CD4-positive, alpha-beta T cell (primary cell): ENCODE measurements at regions not wholly inside any gene's neighbourhood (a gene's known extent, or its start where the extent isn't known, plus 50 kb on each side); places are given as distances from the start of the nearest gene placed in this dataset.

Experiments used
- ATAC-seq: fragments of 200-7000 bp; cut with Tn5 transposase; one replicate; pipeline ENCODE4 v1.10.0; 2022; ENCODE audit warnings: mild to moderate bottlenecking; ENCODE audit not compliant: poor library complexity
- CTCF ChIA-PET: fragments of 350-600 bp; sonication (Branson Sonifier 250); formaldehyde crosslinking; loops from one replicate; lab custom pipeline; 2021; ENCODE audit warnings: antibody characterized with exemption, inconsistent platforms; lab: Charles Lee
- POLR2A ChIA-PET: fragments of 350-600 bp; sonication (Branson Sonifier 250); formaldehyde crosslinking; loops from one replicate; lab custom pipeline; 2021; ENCODE audit warnings: antibody characterized with exemption, inconsistent platforms; lab: Charles Lee
- DNase-seq, 14 experiments: peaks; one replicate each; pipeline ENCODE4 v3.0.0-alpha.2; 2013 to 2020; ENCODE audit warnings: mixed read lengths in 2 of 14
- H3K27ac ChIP-seq, 2 donors: one replicate each; pipeline versions ENCODE4 v1.5.1 to v1.7.0; 2013; ENCODE audit warnings: low read length in 2 of 2, low read depth in 1 of 2, mild to moderate bottlenecking in 1 of 2
- H3K27me3 ChIP-seq, 2 experiments: 1 replicate in 1 of 2; 2 replicates in 1 of 2; pipeline versions ENCODE4 v1.6.1 to v1.7.0; 2013; ENCODE audit warnings: low read length in 2 of 2, control low read depth in 1 of 2, mild to moderate bottlenecking in 1 of 2, moderate library complexity in 1 of 2; ENCODE audit not compliant: insufficient read depth in 2 of 2, control insufficient read depth in 1 of 2
- H3K36me3 ChIP-seq: one replicate; pipeline ENCODE4 v1.6.1; 2013; ENCODE audit warnings: low read length, control low read depth; ENCODE audit not compliant: insufficient read depth
- H3K4me1 ChIP-seq: one replicate; pipeline ENCODE4 v1.6.1; 2013; ENCODE audit warnings: low read length, control low read depth; ENCODE audit not compliant: insufficient read depth
- H3K4me3 ChIP-seq: one replicate; pipeline ENCODE4 v1.5.1; 2013; ENCODE audit warnings: mild to moderate bottlenecking, low read length, moderate library complexity
- H3K9me3 ChIP-seq, 2 experiments: 1 replicate in 1 of 2; 2 replicates in 1 of 2; pipeline versions ENCODE4 v1.6.1 to v1.7.0; 2013; ENCODE audit warnings: low read length in 2 of 2, mild to moderate bottlenecking in 2 of 2, control low read depth in 1 of 2, moderate library complexity in 1 of 2; ENCODE audit not compliant: control insufficient read depth in 1 of 2, insufficient read depth in 1 of 2
- H3K27ac Mint-ChIP-seq: one replicate; pipeline ENCODE4 v1.8.0; 2020; ENCODE audit warnings: mixed read lengths
- H3K27me3 Mint-ChIP-seq: one replicate; pipeline ENCODE4 v1.8.0; 2021; ENCODE audit warnings: mixed read lengths
- H3K36me3 Mint-ChIP-seq: one replicate; pipeline ENCODE4 v1.8.0; 2021; ENCODE audit warnings: low read depth, mixed read lengths
- H3K4me1 Mint-ChIP-seq: one replicate; pipeline ENCODE4 v1.8.0; 2021; ENCODE audit warnings: low read depth, mixed read lengths
- H3K4me3 Mint-ChIP-seq: one replicate; pipeline ENCODE4 v1.8.0; 2020; ENCODE audit warnings: mild to moderate bottlenecking, mixed read lengths
- H3K9me3 Mint-ChIP-seq: one replicate; pipeline ENCODE4 v1.8.0; 2020; ENCODE audit warnings: mixed read lengths
- intact Hi-C, 2 experiments: fragments of 100-400 bp; cut with DNase I in 1 of 2; cut with micrococcal nuclease in 1 of 2; formaldehyde crosslinking; loops; one replicate each; pipeline versions ENCODE4 v1.15.1 to v1.9.0; 2023 to 2025; cut with DNase I, micrococcal nuclease
- TF ChIP-seq, protein P1 (sequence below): fragments of 200-600 bp; IDR thresholded peaks from one replicate; pipeline ENCODE4 v1.8.0; 2022; ENCODE audit warnings: antibody characterized with exemption, mild to moderate bottlenecking

DNA sequence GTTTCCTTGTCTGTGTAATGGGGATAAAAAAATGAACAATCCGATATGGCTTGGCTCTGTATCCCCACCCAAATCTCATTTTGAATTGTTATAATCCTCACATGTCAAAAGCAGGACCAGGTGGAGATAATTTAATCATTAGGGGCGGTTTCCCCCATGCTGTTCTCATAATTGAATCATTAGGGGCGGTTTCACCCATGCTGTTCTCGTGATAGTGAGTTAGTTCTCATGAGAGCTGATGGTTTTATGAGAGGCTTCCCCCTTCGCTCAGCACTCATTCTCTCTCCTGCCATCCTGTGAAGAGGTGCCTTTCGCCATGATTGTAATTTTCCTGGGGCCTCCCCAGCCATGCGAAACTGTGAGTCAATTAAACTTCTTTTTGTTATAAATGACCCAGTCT lies 633.5 kb downstream of the RAPGEF2 start:
- H3K36me3 Mint-ChIP-seq = no peaks in the 10 kb centered on the region
- no peak overlapping the region for H3K4me3 Mint-ChIP-seq
- ATAC-seq (no peak), DNase-seq (no peak)
- no peak overlapping the region for H3K27ac ChIP-seq
- TF ChIP-seq, protein P1, sequence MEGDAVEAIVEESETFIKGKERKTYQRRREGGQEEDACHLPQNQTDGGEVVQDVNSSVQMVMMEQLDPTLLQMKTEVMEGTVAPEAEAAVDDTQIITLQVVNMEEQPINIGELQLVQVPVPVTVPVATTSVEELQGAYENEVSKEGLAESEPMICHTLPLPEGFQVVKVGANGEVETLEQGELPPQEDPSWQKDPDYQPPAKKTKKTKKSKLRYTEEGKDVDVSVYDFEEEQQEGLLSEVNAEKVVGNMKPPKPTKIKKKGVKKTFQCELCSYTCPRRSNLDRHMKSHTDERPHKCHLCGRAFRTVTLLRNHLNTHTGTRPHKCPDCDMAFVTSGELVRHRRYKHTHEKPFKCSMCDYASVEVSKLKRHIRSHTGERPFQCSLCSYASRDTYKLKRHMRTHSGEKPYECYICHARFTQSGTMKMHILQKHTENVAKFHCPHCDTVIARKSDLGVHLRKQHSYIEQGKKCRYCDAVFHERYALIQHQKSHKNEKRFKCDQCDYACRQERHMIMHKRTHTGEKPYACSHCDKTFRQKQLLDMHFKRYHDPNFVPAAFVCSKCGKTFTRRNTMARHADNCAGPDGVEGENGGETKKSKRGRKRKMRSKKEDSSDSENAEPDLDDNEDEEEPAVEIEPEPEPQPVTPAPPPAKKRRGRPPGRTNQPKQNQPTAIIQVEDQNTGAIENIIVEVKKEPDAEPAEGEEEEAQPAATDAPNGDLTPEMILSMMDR = no peak
- ChIA-PET POLR2A (no interaction called here), CTCF (interaction anchor here (1.2 kb wide), 1 partner anchor 8 kb away, joined by 3 read pairs; no protein-coding TSS in a partner anchor)
- H3K9me3 Mint-ChIP-seq = peaks cover 2% of the 10 kb centered on the region
- H3K9me3 ChIP-seq = no peaks in the 10 kb centered on the region
- H3K4me3 ChIP-seq = no peak overlapping the region
- H3K27ac Mint-ChIP-seq = no peak overlapping the region
- H3K27me3 ChIP-seq = no peaks in the 10 kb centered on the region
- H3K4me1 ChIP-seq = no peaks in the 10 kb centered on the region
- H3K36me3 ChIP-seq = no peaks in the 10 kb centered on the region
- intact Hi-C loops = no loop called here
- no peaks in the 10 kb centered on the region for H3K4me1 Mint-ChIP-seq
- H3K27me3 Mint-ChIP-seq = no peaks in the 10 kb centered on the region

DNA sequence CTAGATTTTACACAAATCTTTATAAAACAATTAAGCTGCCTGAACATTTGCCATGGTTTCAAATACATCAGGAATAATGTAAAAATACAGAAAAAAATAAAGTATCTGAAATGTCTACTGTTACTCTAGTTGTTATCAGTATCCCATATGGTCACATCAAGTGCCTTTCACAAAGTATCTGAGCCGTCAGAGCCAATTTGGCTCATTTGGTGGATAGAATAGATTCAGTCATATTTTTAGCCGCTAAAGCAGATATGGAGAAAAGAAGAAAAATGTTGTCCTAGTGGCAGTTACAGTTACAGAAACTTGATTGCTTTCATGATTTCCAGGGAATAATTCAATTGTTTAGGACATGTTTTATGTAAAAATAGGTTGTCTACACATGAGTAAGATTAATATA lies 641.1 kb downstream of the RAPGEF2 start:
- no peak overlapping the region for H3K4me3 ChIP-seq
- POLR2A ChIA-PET = no interaction called here
- CTCF ChIA-PET = no interaction called here
- no peaks in the 10 kb centered on the region for H3K27me3 ChIP-seq
- H3K4me1 Mint-ChIP-seq = no peaks in the 10 kb centered on the region
- no peaks in the 10 kb centered on the region for H3K36me3 ChIP-seq
- no peaks in the 10 kb centered on the region for H3K36me3 Mint-ChIP-seq
- peaks cover 0 to 8% of the 10 kb centered on the region in 2 experiments for H3K9me3 ChIP-seq
- peaks cover 12% of the 10 kb centered on the region for H3K9me3 Mint-ChIP-seq
- H3K4me1 ChIP-seq = no peaks in the 10 kb centered on the region
- H3K4me3 Mint-ChIP-seq = no peak overlapping the region
- TF ChIP-seq, protein P1 = no peak
- intact Hi-C loops = no loop called here
- H3K27ac ChIP-seq = no peak overlapping the region
- no peak for DNase-seq
- no peaks in the 10 kb centered on the region for H3K27me3 Mint-ChIP-seq
- no peak for ATAC-seq
- H3K27ac Mint-ChIP-seq = no peak overlapping the region

DNA sequence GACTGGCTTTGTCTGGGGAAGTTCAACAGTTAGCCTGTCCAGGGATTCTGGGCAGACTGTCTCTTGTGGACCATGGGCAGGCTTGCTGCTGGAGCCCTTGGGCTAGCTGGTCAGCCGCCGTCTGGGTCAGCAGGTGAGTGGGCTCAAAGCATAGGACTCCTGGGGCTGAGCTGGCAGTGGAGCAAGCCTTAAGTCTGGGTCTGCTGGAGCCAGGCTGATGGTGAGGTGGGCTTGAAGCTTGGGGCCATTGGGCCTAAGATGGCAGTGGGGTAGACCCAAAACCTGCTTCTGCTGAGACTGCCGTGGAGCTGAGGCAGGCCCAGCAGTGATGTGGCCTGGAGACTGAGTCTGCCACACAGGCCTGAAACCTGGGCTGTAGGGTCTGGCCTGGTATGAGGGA lies 645.1 kb downstream of the RAPGEF2 start:
- Histone ChIP-seq H3K4me3 (no peak overlapping the region), H3K27me3 (no peaks in the 10 kb centered on the region), H3K4me1 (no peaks in the 10 kb centered on the region), H3K9me3 (peaks cover 0 to 9% of the 10 kb centered on the region in 2 experiments), H3K27ac (no peak overlapping the region), H3K36me3 (no peaks in the 10 kb centered on the region)
- CTCF ChIA-PET = no interaction called here
- Mint-ChIP-seq H3K4me3 (no peak overlapping the region), H3K27ac (no peak overlapping the region), H3K27me3 (no peaks in the 10 kb centered on the region), H3K4me1 (no peaks in the 10 kb centered on the region), H3K9me3 (peaks cover 8% of the 10 kb centered on the region), H3K36me3 (no peaks in the 10 kb centered on the region)
- TF ChIP-seq, protein P1 = no peak
- no peak for DNase-seq
- intact Hi-C loops = no loop called here
- no peak for ATAC-seq
- POLR2A ChIA-PET = no interaction called here
